HFF-Myc (cell line): ENCODE measurements at regions not wholly inside any gene's neighbourhood (a gene's known extent, or its start where the extent isn't known, plus 50 kb on each side); places are given as distances from the start of the nearest gene placed in this dataset.
A peak's percentile ranks its signal among the peaks of the same experiment; 100 is the strongest.
"Not testable (repeated sequence)": the region's sequence is repeated elsewhere in the genome, so short reads cannot be mapped to it uniquely, and the experiment has no call there.

ENCODE experiments used
- DNase-seq: peaks from one replicate; pipeline ENCODE4 v3.0.0-alpha.2; 2011; ENCODE audit warnings: low read depth; ENCODE audit errors: extremely low read depth
- H3K4me3 ChIP-seq: replicated peaks from 2 replicates; pipeline ENCODE4 v1.5.1; 2011; ENCODE audit warnings: low read depth, mild to moderate bottlenecking, control low read depth, low read length
- TF ChIP-seq, protein P1 (sequence below): IDR thresholded peaks from 2 replicates; pipeline ENCODE4 v1.5.1; 2012; ENCODE audit warnings: mild to moderate bottlenecking, low read depth, low read length, control low read depth; ENCODE audit errors: missing control alignments

DNA sequence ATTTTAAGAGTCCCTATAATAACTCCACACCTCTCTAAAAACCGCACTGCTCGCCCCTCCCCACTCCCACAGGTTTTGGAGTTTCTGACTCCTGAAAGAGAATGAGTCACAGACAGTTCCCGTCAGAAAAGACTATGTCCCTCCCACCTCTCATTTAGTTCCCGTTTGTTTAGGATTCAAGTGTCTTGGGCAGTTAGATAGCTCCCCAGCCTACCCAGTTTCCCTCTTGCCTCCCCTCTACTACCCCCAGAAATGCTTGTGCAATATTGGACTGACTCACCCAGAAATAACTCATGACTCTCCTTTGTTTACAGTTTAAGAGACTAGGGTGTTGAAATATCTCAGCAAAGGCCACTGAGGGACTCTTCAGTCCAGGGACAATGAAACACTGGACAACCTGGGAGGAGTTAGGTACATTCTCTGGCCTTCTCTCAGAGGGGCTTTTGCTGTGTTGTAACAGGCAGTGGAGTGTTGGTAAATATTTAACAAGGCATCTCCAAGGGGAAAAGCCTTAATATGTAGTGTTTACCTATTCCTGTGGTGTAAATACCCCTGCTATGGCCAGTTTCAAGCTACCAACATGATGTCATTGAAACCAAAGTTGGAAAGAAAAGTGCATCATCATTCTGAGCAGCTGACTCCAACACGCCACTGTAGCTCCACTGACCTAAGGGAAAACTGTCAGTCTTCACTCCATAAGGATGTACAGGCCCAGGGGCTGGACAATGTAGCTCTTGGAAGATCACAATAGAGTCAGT lies 96.1 kb upstream of the CHD2 start:
- TF ChIP-seq, protein P1, sequence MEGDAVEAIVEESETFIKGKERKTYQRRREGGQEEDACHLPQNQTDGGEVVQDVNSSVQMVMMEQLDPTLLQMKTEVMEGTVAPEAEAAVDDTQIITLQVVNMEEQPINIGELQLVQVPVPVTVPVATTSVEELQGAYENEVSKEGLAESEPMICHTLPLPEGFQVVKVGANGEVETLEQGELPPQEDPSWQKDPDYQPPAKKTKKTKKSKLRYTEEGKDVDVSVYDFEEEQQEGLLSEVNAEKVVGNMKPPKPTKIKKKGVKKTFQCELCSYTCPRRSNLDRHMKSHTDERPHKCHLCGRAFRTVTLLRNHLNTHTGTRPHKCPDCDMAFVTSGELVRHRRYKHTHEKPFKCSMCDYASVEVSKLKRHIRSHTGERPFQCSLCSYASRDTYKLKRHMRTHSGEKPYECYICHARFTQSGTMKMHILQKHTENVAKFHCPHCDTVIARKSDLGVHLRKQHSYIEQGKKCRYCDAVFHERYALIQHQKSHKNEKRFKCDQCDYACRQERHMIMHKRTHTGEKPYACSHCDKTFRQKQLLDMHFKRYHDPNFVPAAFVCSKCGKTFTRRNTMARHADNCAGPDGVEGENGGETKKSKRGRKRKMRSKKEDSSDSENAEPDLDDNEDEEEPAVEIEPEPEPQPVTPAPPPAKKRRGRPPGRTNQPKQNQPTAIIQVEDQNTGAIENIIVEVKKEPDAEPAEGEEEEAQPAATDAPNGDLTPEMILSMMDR: no peak
- no peak overlapping the region for H3K4me3 ChIP-seq
- peak; percentile 99 for DNase-seq

DNA sequence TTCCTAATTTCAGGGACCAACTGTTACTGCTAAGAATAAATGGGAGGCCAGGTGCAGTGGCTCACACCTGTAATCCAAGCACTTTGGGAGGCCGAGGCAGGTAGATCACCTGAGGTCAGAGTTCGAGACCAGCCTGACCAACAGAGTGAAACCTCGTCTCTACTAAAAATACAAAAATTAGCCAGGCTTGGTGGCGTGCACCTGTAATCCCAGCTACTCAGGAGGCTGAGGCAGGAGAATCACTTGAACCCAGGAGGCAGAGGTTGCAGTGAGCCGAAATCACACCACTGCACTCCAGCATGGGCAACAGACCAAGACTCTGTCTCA lies 95.6 kb upstream of the CHD2 start:
- H3K4me3 ChIP-seq, DNase-seq: not testable (repeated sequence)

DNA sequence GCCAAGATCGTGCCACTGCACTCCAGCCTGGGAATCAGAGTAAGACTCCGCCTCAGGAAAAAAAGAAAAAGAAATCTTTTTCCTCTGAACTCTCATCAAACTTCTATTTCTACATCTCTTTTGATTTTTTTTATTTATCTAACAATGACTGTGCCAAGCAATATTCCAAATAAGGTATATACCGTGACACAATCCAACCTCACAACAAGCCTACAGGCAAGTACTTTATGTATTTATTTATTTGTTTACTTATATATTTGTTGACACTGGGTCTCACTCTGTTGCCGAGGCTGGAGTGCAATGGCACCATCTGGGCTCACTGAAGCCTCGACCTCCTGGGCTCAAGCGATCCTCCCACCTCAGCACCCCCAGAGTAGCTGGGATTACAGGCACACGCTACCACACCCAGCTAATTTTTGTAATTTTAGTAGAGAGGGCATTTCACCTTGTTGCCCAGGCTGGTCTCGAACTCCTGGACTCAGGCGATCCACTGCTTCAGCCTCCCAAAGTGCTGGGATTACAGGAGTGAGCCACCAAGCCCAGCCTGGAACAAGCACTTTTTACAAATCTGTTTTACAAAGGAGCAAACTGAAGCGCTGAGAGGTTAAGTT lies 94.9 kb upstream of the CHD2 start:
- TF ChIP-seq, protein P1: no peak
- no peak for DNase-seq
- H3K4me3 ChIP-seq: no peak overlapping the region

GRCh38 chr15:92806171-92806570 lies 94.0 kb upstream of the CHD2 start:
- H3K4me3 ChIP-seq, DNase-seq: not testable (repeated sequence)

- DNase-seq: no peak
- TF ChIP-seq, protein P1: no peak
- no peak overlapping the region for H3K4me3 ChIP-seq
Measured at GRCh38 chr15:92806763-92807162, 93.4 kb upstream of the CHD2 start.

GRCh38 chr15:92807971-92808571 lies 92.1 kb upstream of the CHD2 start:
- no peak for DNase-seq
- TF ChIP-seq, protein P1: no peak
- H3K4me3 ChIP-seq: peak overlapping the region; percentile 39

- peak overlapping the region; percentile 39 for H3K4me3 ChIP-seq
- DNase-seq: no peak
- TF ChIP-seq, protein P1: no peak
Measured at GRCh38 chr15:92808598-92809063, 91.5 kb upstream of the CHD2 start.
